K562 (cell line): ENCODE measurements at regions not wholly inside any gene's neighbourhood (a gene's known extent, or its start where the extent isn't known, plus 50 kb on each side); places are given as distances from the start of the nearest gene placed in this dataset.

ENCODE experiments used
- ATAC-seq: fragments of 200-7000 bp; cut with Tn5 transposase; 3 replicates; pipeline ENCODE4 v1.9.1; 2020; ENCODE audit warnings: moderate library complexity
- BruUV-seq: library from RNA; stranded (reverse); fragments of 400-500 nt; replicated peaks from 2 replicates; lab custom pipeline; 2021; lab: Mats Ljungman, UMichigan
- CTCF ChIA-PET: fragments of 300-600 bp; formaldehyde crosslinking; extraction: SDS; loops from one replicate; lab custom pipeline; 2021; ENCODE audit warnings: low intra/inter-chr PET ratio; lab: Yijun Ruan, JAX
- POLR2A ChIA-PET: fragments of 300-600, 350-650 bp; sonication (Branson Sonifier 250); formaldehyde crosslinking; extraction: SDS; loops from one replicate; lab custom pipeline; 2021; ENCODE audit warnings: antibody characterized with exemption, inconsistent platforms; lab: Yijun Ruan, JAX
- DNase-seq, 4 experiments: peaks; one replicate each; pipeline versions ENCODE4 v3.0.0 to v3.0.0-alpha.2; 2011 to 2018; ENCODE audit warnings: low spot score in 3 of 4, mixed read lengths in 3 of 4; ENCODE audit errors: extremely low read depth in 1 of 4
- FAIRE-seq: peaks from 2 replicates; lab custom pipeline; 2011; peaks lifted over from hg19 to GRCh38; lab: Jason Lieb, UNC
- H2AFZ ChIP-seq: 2 replicates; pipeline ENCODE4 v1.6.0; 2011; ENCODE audit warnings: low read depth, low read length, control low read depth, inconsistent platforms
- H3K27ac ChIP-seq: fragments of 200-600 bp; 3 replicates; pipeline ENCODE4 v1.8.0; 2011; ENCODE audit warnings: low read depth, mild to moderate bottlenecking, control low read depth, inconsistent platforms, low read length, moderate library complexity, mixed read lengths; ENCODE audit errors: extremely low read depth
- H3K27me3 ChIP-seq, 2 experiments: fragments of 300-600 bp in 1 of 2; 2 replicates in 1 of 2; 3 replicates in 1 of 2; pipeline versions ENCODE4 v1.6.0 to v1.8.0; 2011; ENCODE audit warnings: inconsistent platforms in 2 of 2, low read length in 2 of 2, mild to moderate bottlenecking in 1 of 2, mixed read lengths in 1 of 2, moderate library complexity in 1 of 2; ENCODE audit not compliant: control insufficient read depth in 2 of 2, insufficient read depth in 2 of 2
- H3K36me3 ChIP-seq: fragments of 300-600 bp; 3 replicates; pipeline ENCODE4 v1.8.0; 2011; ENCODE audit warnings: mild to moderate bottlenecking, low read length, inconsistent platforms; ENCODE audit not compliant: control insufficient read depth, insufficient read depth
- H3K4me1 ChIP-seq, 2 experiments: fragments of 200-600 bp in 1 of 2; replicated peaks in 1 of 2; 2 replicates in 1 of 2; 3 replicates in 1 of 2; pipeline versions ENCODE4 v1.5.1 to v1.8.0; 2011; ENCODE audit warnings: inconsistent platforms in 2 of 2, low read length in 2 of 2, mild to moderate bottlenecking in 1 of 2, mixed read lengths in 1 of 2, moderate library complexity in 1 of 2; ENCODE audit not compliant: control insufficient read depth in 2 of 2, insufficient read depth in 2 of 2
- H3K4me2 ChIP-seq: 2 replicates; pipeline ENCODE4 v1.6.1; 2011; ENCODE audit warnings: low read length, control low read depth, inconsistent platforms, mixed read lengths; ENCODE audit not compliant: insufficient read depth
- H3K4me3 ChIP-seq: fragments of 200-600 bp; sonication (generic), shearing (Covaris generic); 2 replicates; pipeline ENCODE4 v1.5.1; 2016; ENCODE audit warnings: control low read depth, inconsistent platforms
- H3K79me2 ChIP-seq: fragments of 200-600 bp; 3 replicates; pipeline ENCODE4 v1.8.0; 2011; ENCODE audit warnings: low read length, inconsistent platforms; ENCODE audit not compliant: control insufficient read depth, insufficient read depth
- H3K9ac ChIP-seq, 2 experiments: 2 replicates each; pipeline versions ENCODE4 v1.6.0 to v1.6.1; 2011; ENCODE audit warnings: low read depth in 2 of 2, low read length in 2 of 2, control low read depth in 1 of 2, inconsistent platforms in 1 of 2, mild to moderate bottlenecking in 1 of 2, mixed read lengths in 1 of 2; ENCODE audit not compliant: insufficient read depth in 1 of 2
- H3K9me1 ChIP-seq: one replicate; pipeline ENCODE4 v1.6.0; 2011; ENCODE audit warnings: inconsistent platforms, mild to moderate bottlenecking, low read length, moderate library complexity; ENCODE audit not compliant: control insufficient read depth, insufficient read depth
- H3K9me3 ChIP-seq: replicated peaks from 2 replicates; pipeline ENCODE4 v1.5.1; 2011; ENCODE audit warnings: low read depth, low read length, inconsistent platforms; ENCODE audit not compliant: control insufficient read depth, insufficient read depth
- H4K20me1 ChIP-seq: replicated peaks from 2 replicates; pipeline ENCODE4 v1.6.1; 2011; ENCODE audit warnings: low read length, inconsistent platforms, mixed read lengths; ENCODE audit not compliant: control insufficient read depth, insufficient read depth
- KLF13 ChIP-seq: fragments of 450-650 bp; IDR thresholded peaks from 2 replicates; pipeline ENCODE4 v1.6.1; 2016; ENCODE audit warnings: missing genetic modification characterization, low read depth, mild to moderate bottlenecking, missing compliant biosample characterization, moderate library complexity, borderline replicate concordance
- LCOR ChIP-seq: sonication (generic); formaldehyde crosslinking; IDR thresholded peaks from 2 replicates; pipeline ENCODE4 v1.8.0; 2022; ENCODE audit warnings: mild to moderate bottlenecking, missing genetic modification reagents
- NCOA4 ChIP-seq: fragments of 450-650 bp; IDR thresholded peaks from 2 replicates; pipeline ENCODE4 v1.6.1; 2018; ENCODE audit warnings: mild to moderate bottlenecking; ENCODE audit not compliant: partially characterized antibody
- NONO ChIP-seq, 2 experiments: fragments of 200-400 bp in 1 of 2; fragments of 450-650 bp in 1 of 2; formaldehyde crosslinking in 1 of 2; IDR thresholded peaks; 2 replicates each; pipeline ENCODE4 v1.6.1; 2017; ENCODE audit warnings: low read depth in 2 of 2, mild to moderate bottlenecking in 2 of 2, moderate library complexity in 2 of 2, low read length in 1 of 2
- PHF20 ChIP-seq: fragments of 450-650 bp; IDR thresholded peaks from 2 replicates; pipeline ENCODE4 v1.6.1; 2018; ENCODE audit not compliant: partially characterized antibody
- RREB1 ChIP-seq: fragments of 250-450 bp; sonication (Bioruptor Pico); IDR thresholded peaks from 2 replicates; pipeline ENCODE4 v1.4.0; 2020
- TRIM24 ChIP-seq, 2 experiments: fragments of 450-650 bp; IDR thresholded peaks; 2 replicates each; pipeline ENCODE4 v1.6.1; 2016
- YBX1 ChIP-seq: fragments of 450-650 bp; IDR thresholded peaks from 2 replicates; pipeline ENCODE4 v1.7.1; 2016; ENCODE audit warnings: mild to moderate bottlenecking
- WGBS: fragments of 100-300 bp; shearing (Covaris generic); methylation state at CpG from one replicate; pipeline ENCODE4 v1.1.6; 2016; ENCODE audit warnings: low coverage, mixed read lengths; ENCODE audit not compliant: insufficient coverage; ENCODE audit errors: missing lambda C conversion rate; 5-methylcytosine and 5-hydroxymethylcytosine counted together
- in situ Hi-C: fragments of 300-500 bp; cut with MboI; formaldehyde crosslinking; loops from 4 replicates; pipeline ENCODE4 v1.15.0; 2018; ENCODE audit warnings: inconsistent platforms, mixed read lengths
- intact Hi-C: fragments of 100-400 bp; cut with micrococcal nuclease; formaldehyde crosslinking; loops from 2 replicates; pipeline ENCODE4 v1.14.2; 2022

DNA sequence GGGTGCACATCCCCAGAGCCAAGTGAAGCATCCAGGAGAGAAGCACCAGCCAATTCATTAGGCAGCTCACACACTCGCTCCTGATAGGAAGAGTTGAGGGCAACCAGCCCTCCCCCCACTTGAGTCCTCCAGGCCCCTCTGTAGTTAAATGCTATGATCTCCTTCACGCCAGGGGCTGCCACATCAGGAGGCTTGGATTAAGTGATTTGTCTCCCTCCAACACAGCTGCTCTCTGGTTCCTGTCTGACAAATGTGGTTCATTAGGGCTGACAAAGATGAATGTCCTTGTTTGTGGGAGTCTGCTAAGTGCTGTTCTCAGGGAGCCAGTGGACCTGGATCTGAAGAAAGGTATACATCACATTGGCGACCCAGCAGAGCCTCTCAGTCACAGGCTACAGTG lies 94.5 kb upstream of the WSCD1 start (continued):
- TF ChIP-seq KLF13 (tag), result no peak

DNA sequence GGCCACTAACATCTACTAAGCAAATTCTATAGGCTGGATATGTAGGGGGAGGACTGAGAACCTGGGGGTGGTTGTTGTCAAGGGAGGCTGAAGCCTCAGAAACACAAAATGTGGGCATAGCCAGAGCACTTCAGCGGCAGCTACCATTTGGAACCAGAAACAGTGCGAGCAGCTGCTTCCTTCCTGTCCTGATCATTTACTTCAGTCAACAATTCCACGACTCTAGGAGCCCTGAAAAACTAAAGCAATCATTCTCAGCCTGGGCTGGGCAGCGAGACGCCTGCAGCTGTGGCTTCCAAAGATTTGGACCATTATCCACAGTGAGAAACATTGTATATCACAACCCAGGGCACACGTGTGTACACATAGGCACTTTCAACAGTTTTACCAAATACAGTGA lies 93.9 kb upstream of the WSCD1 start:
- intact Hi-C loops, result no loop called here
- WGBS, result 0% methylated on average over 6 of the region's 6 CpGs
- no peak for DNase-seq
- Histone ChIP-seq H3K9me1 (no peaks in the 10 kb centered on the region), H3K27me3 (peaks cover 0 to 9% of the 10 kb centered on the region in 2 experiments; a peak in 1 of 5 replicates), H3K79me2 (no peaks in the 10 kb centered on the region)
- TF ChIP-seq NONO (IDR thresholded peaks at IDR 0.05; ENCODE audit: low read depth in 2 of 2, low read length in 1 of 2), result no peak
- TF ChIP-seq NCOA4, result no peak
- no peak for TF ChIP-seq PHF20
- no peak for TF ChIP-seq YBX1
- no peak for TF ChIP-seq LCOR
- TF ChIP-seq RREB1 (CRISPR knock-in tag), result no peak
- no peak for TF ChIP-seq TRIM24 (IDR thresholded peaks at IDR 0.05)
- TF ChIP-seq, all 486 proteins: peak for 0
- no peak overlapping the region for H3K27ac ChIP-seq
- no peaks in the 10 kb centered on the region for H3K36me3 ChIP-seq
- FAIRE-seq (no peak), ATAC-seq (no peak)
- in situ Hi-C loops, result no loop called here
- no peak overlapping the region for H3K9ac ChIP-seq
- H4K20me1 ChIP-seq, result no peaks in the 10 kb centered on the region
- H3K4me2 ChIP-seq, result no peak overlapping the region
- no peaks in the 10 kb centered on the region for H3K9me3 ChIP-seq
- no TSS peak for BruUV-seq
- no peak overlapping the region for H3K4me3 ChIP-seq
- no peak overlapping the region for H2AFZ ChIP-seq
- POLR2A ChIA-PET, result no interaction called here
- CTCF ChIA-PET, result no interaction called here
- H3K4me1 ChIP-seq, result no peaks in the 10 kb centered on the region
